GM12891 (cell line): ENCODE measurements at regions not wholly inside any gene's neighbourhood (a gene's known extent, or its start where the extent isn't known, plus 50 kb on each side); places are given as distances from the start of the nearest gene placed in this dataset.
"Not testable (repeated sequence)": the region's sequence is repeated elsewhere in the genome, so short reads cannot be mapped to it uniquely, and the experiment has no call there.

Experiments
- DNase-seq: peaks from one replicate; pipeline ENCODE4 v3.0.0; 2011; ENCODE audit warnings: low spot score; ENCODE audit not compliant: insufficient read length
- FAIRE-seq: peaks from 2 replicates; lab custom pipeline; 2011; peaks lifted over from hg19 to GRCh38; lab: Jason Lieb, UNC
- PAX5 ChIP-seq: IDR thresholded peaks from 2 replicates; pipeline ENCODE4 v1.6.1; 2011; ENCODE audit warnings: low read length, moderate library complexity, mild to moderate bottlenecking; ENCODE audit not compliant: insufficient read depth, severe bottlenecking
- POLR2A ChIP-seq: IDR thresholded peaks from 2 replicates; pipeline ENCODE4 v1.6.1; 2011; ENCODE audit warnings: low read depth, low read length, control low read depth
- POLR2AphosphoS5 ChIP-seq: IDR thresholded peaks from 2 replicates; pipeline ENCODE4 v1.6.1; 2011; ENCODE audit warnings: low read depth, low read length, control low read depth
- POU2F2 ChIP-seq: IDR thresholded peaks from 2 replicates; pipeline ENCODE4 v1.6.1; 2011; ENCODE audit warnings: low read depth, mild to moderate bottlenecking, control low read depth, low read length, moderate library complexity
- SPI1 ChIP-seq: IDR thresholded peaks from 2 replicates; pipeline ENCODE4 v1.6.1; 2011; ENCODE audit warnings: low read depth, low read length, control low read depth
- TAF1 ChIP-seq: IDR thresholded peaks from 2 replicates; pipeline ENCODE4 v1.6.1; 2011; ENCODE audit warnings: low read depth, low read length, control low read depth

GRCh38 chr5:122668552-122668951 lies 106.3 kb upstream of the SNX2 start:
- no peak for DNase-seq

DNA sequence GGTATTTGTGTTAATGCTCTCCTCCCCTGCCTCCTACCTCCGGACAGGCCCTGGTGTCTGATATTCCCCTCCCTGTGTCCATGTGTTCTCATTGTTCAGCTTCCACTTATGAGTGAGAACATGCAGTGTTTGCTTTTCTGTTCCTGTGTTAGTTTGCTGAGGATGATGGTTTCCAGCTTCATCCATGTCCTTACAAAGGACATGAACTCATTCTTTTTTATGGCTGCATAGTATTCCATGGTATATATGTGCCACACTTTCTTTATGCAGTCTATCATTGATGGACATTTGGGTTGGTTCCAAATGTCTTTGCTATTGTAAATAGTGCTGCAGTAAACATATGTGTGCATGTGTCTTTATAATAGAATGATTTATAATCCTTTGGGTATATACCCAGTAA lies 105.2 kb upstream of the SNX2 start:
- DNase-seq, FAIRE-seq: not testable (repeated sequence)

More at GRCh38 chr5:122668552-122668951, 106.3 kb upstream of the SNX2 start:
- no peak for FAIRE-seq
- TF ChIP-seq PAX5 (no peak), POLR2A (no peak), TAF1 (no peak), POLR2AphosphoS5 (no peak), POU2F2 (no peak), SPI1 (no peak)

- no peak for DNase-seq
Observed at GRCh38 chr5:122673343-122673742, 101.5 kb upstream of the SNX2 start.

DNA sequence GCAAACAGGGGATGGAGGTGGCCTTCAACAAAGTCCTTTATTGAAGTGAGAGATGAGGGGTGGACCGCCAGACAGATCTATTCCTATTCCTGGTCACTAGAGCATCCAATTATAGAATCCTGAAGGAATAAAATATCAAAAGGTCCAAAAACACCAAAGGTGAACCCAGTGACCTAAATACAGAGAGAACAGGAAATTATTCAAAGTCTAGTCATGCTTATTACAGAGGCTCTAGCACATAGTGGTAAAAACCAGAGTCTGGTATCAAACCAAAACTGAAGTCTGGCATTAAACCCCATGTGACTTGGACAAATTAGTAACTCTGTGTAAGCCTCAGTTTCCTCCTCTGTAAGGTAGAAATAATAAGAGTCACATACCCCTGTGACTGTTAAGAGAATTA lies 100.5 kb upstream of the SNX2 start:
- DNase-seq (no peak), FAIRE-seq (no peak)
- TF ChIP-seq TAF1 (no peak), POU2F2 (no peak), POLR2A (no peak), SPI1 (no peak), POLR2AphosphoS5 (no peak), PAX5 (no peak)

More at GRCh38 chr5:122673343-122673742, 101.5 kb upstream of the SNX2 start:
- no peak for TF ChIP-seq PAX5
- TF ChIP-seq POU2F2 = no peak
- no peak for TF ChIP-seq TAF1
- no peak for FAIRE-seq

GRCh38 chr5:122680623-122681350 lies 94.1 kb upstream of the SNX2 start:
- no peak for TF ChIP-seq POLR2AphosphoS5
- TF ChIP-seq POLR2A = no peak
- TF ChIP-seq SPI1 = no peak
- FAIRE-seq (no peak), DNase-seq (no peak)

- FAIRE-seq = peak; percentile 5
Observed at GRCh38 chr5:122683631-122684030, 91.2 kb upstream of the SNX2 start.

GRCh38 chr5:122690266-122690665 lies 84.6 kb upstream of the SNX2 start:
- no peak for TF ChIP-seq PAX5
- TF ChIP-seq POLR2A = no peak
- TF ChIP-seq POU2F2 = no peak
- TF ChIP-seq SPI1 = no peak
- no peak for TF ChIP-seq TAF1
- no peak for TF ChIP-seq POLR2AphosphoS5
- no peak for FAIRE-seq
- no peak for DNase-seq

More at GRCh38 chr5:122683631-122684030, 91.2 kb upstream of the SNX2 start:
- no peak for DNase-seq
- TF ChIP-seq TAF1 = no peak
- no peak for TF ChIP-seq PAX5
- no peak for TF ChIP-seq POLR2A
- TF ChIP-seq SPI1 = no peak
- no peak for TF ChIP-seq POLR2AphosphoS5
- no peak for TF ChIP-seq POU2F2

DNA sequence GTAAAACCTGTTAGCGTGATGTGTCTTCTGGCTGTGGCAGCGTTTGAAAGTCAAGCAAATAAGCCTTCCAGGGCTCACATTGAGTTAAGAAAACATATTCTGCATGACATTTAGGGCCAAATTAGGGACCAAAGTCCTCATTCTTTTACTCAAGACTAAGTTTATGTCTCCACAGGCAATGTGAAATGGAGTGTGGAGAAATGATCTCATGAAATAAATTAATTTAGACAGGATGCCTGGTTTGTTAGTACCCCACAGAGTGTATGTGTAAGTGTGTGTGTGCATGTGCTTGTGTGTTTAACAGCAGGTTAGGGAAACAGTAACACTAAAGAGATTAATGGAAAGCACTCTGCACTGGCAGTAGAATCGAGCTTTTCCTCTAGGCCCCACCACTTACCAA lies 82.9 kb upstream of the SNX2 start:
- TF ChIP-seq POU2F2 (no peak), POLR2A (no peak), TAF1 (no peak), SPI1 (no peak), POLR2AphosphoS5 (no peak), PAX5 (no peak)
- no peak for DNase-seq
- no peak for FAIRE-seq

GRCh38 chr5:122693963-122694362 lies 80.9 kb upstream of the SNX2 start:
- TF ChIP-seq POLR2A = no peak
- no peak for TF ChIP-seq SPI1
- no peak for TF ChIP-seq TAF1
- TF ChIP-seq PAX5 = no peak
- no peak for TF ChIP-seq POU2F2
- TF ChIP-seq POLR2AphosphoS5 = no peak
- DNase-seq (no peak), FAIRE-seq (no peak)

DNA sequence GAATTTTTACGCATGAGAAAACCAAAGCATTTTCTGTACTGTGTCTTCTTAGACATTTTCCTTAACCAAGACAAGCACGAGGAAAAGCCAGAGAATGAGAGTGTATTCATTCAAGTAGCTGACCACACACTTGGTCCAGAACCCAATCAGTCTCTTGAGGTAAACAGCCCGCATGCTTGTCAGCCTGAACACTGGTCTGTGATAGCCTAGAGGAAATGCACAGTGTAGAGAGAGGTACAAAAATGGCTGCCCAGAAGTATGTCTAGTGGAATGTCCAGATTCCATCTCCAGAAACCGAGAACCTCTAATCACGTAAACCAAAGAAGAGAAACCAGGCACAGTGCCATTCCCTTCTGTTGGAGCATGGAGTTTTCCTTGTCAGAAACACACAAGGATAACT lies 80.0 kb upstream of the SNX2 start:
- FAIRE-seq (no peak), DNase-seq (no peak)
- TF ChIP-seq POU2F2 = no peak
- no peak for TF ChIP-seq PAX5
- TF ChIP-seq POLR2A = no peak
- TF ChIP-seq TAF1 = no peak
- no peak for TF ChIP-seq SPI1
- no peak for TF ChIP-seq POLR2AphosphoS5

GRCh38 chr5:122696735-122697134 lies 78.1 kb upstream of the SNX2 start:
- FAIRE-seq, DNase-seq: not testable (repeated sequence)
